GM18951 (cell line): ENCODE measurements at regions not wholly inside any gene's neighbourhood (a gene's known extent, or its start where the extent isn't known, plus 50 kb on each side); places are given as distances from the start of the nearest gene placed in this dataset.

Experiments used
- POLR2A ChIP-seq: IDR thresholded peaks from 4 replicates; pipeline ENCODE4 v1.6.1; 2011; ENCODE audit warnings: mild to moderate bottlenecking; ENCODE audit not compliant: insufficient read length, insufficient read depth; ENCODE audit errors: extremely low read depth
- in situ Hi-C: fragments of 300-500 bp; cut with MboI; formaldehyde crosslinking; loops from one replicate; pipeline ENCODE4 v1.12.0; 2022; ENCODE audit warnings: low sequenced_read_pairs, mixed read lengths, inconsistent platforms; ENCODE audit not compliant: unreplicated experiment

DNA sequence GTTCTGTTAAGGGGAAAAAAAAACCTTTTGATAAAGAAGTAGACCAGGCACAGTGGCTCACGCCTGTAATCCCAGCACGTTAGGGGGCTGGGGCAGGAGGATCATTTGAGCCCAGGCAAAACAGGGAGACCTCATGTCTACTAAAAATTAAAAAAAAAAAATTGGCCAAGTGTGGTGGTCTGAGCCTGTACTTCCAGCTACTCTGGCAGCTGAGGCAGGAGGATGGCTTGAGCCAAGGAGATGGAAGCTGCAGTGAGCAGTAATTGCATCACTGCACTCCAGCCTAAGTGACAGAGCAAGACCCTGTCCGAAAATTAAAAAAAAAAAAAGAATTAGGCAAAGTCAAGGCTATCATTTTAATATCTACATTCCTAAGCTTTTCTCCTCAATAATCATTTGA is 124.8 kb upstream of the CPM start:
- TF ChIP-seq POLR2A: no peak
- in situ Hi-C loops: no loop called here

DNA sequence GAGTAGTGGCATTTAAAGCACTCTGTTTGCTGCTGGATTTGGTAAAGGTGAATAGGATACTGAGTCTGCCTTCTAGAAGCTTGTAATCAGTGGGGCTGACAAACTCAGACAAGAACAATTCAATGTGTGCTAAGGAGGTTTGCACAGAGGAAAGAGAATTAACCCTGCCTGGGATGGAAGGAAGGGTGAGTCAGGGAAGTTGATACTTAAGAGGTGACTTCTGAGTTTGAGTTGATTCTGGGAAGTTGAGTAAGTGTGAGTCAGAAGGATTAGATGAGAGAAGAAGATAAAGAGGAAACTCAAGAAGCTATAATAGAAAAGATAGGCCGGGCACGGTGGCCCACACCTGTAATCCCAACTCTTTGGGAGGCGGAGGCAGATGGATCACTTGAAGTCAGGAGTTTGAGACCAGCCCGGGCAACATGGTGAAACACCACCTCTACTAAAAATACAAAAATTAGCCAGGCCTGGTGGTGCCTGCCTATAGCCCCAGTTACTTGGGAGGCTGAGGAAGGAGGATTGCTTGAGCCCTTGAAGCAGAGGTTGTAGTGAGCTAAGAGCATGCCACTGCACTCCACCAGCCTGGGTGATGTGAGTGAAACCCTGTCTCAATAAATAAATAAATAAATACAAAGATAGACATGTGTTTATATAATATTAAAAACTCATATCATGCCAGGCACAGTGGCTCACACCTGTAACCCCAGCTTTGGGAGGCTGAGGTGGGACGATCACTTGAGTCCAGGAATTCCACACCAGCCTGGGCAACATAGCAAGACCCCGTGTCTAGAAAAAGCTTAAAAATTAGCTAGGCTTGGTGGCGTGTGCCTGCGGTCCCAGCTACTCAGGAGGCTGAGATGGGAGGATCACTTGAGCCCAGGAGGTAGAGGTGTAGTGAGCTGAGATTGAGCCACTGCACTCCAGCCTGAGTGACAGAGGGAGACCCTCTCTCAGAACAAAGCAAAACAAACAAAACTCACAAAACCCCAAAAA is 126.8 kb upstream of the CPM start:
- in situ Hi-C loops: no loop called here
- no peak for TF ChIP-seq POLR2A

DNA sequence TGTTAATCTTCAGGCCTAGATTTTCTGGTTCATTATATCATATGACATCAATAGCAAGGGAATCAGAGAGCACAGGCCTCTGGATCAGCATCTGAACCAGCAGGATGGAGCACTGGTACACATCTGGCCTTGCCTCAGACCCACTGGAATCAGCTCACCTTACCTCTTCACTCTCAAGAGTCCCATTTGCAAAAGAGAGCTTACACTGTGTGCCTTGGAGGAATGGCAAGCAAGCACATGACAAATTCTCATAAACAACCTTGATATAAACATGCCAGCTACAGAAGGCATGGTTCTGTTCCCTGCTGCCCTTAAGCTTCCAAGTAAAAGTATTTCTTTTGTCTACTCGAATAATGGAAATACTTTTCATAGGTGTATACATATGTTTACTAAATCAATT is 128.6 kb upstream of the CPM start:
- in situ Hi-C loops: no loop called here

DNA sequence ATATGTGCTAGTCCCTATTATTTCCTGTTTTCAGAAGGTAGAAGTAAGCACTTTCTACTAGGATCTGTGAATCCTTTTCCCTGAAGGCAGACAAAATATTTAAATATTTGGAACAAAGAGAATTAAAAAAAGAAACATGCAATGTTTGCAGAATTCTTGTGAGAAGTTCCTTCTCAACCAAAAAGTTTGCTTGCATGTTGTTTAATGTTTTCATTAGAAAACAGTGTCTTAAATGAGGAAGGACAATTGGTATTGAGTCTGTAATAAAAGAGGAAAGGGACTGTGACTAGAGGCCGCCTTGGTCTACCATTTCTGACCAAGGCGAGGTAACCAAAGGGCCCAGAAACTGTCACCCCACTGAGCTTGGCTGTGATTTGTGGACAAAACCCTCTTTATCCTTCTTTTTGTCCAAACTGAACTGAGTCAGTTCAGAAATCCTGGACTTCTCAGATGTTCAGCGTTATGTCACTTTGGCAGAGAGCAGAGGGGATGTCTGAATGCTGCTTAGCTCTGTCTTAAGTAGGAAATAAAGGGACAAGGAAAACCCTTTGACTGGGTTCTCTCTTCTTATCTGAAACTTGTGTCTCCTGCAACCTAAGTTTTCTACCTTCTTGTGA is 129.8 kb upstream of the CPM start:
- in situ Hi-C loops: no loop called here
- TF ChIP-seq POLR2A: no peak

More for the DNA sequence above, 128.6 kb upstream of the CPM start:
- TF ChIP-seq POLR2A: no peak

DNA sequence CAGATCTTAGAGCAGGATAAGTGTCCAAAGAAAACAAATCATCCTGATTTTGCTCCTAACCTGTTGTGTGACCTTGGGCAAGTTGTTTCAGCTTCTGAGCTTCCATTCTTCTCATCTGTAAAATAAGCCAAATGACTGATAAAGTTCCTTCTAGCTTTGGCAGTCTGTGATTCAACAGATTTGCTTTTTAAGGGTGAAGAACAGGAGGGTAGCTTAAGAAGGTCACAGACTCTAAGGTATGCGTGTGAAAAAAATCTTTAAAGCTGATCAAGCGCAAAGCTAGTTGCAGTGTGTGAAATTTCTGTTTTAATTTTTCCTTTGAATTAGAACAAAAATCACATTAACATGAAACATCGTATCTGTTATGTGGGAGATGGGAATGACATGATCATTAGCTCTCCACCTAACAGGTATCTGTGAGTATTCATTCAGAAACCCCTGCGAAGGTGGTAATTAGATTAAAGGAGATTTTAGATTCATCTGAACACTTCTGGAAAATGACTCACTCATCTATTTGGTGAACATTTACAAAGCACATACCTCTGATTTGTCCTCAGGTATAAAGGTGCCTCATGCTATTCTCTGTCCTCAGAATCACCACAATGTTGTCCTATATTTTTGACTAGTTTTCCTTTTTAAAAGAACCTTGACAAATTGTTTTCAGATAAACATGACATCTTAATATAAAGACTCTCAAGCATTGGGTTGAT is 131.9 kb upstream of the CPM start:
- in situ Hi-C loops: no loop called here
- no peak for TF ChIP-seq POLR2A

DNA sequence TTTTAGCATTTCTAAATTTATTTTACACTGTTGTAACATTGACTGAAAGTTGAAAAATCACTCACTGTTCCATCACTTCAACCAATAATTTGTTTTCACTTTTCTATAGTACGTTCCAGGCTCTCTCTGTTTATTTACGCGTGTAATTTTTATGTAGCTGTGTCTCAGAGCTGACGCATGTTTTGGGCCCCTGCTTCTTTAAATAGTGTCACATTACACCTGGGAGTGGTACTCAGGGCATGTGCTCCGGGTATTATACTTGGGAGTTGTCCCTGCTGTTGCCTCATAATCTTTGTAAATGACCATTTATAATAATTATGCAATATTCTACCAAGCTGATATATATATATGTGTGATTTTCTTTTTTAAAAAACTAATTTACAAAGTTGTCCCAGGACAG is 132.8 kb upstream of the CPM start:
- in situ Hi-C loops: no loop called here
- no peak for TF ChIP-seq POLR2A

DNA sequence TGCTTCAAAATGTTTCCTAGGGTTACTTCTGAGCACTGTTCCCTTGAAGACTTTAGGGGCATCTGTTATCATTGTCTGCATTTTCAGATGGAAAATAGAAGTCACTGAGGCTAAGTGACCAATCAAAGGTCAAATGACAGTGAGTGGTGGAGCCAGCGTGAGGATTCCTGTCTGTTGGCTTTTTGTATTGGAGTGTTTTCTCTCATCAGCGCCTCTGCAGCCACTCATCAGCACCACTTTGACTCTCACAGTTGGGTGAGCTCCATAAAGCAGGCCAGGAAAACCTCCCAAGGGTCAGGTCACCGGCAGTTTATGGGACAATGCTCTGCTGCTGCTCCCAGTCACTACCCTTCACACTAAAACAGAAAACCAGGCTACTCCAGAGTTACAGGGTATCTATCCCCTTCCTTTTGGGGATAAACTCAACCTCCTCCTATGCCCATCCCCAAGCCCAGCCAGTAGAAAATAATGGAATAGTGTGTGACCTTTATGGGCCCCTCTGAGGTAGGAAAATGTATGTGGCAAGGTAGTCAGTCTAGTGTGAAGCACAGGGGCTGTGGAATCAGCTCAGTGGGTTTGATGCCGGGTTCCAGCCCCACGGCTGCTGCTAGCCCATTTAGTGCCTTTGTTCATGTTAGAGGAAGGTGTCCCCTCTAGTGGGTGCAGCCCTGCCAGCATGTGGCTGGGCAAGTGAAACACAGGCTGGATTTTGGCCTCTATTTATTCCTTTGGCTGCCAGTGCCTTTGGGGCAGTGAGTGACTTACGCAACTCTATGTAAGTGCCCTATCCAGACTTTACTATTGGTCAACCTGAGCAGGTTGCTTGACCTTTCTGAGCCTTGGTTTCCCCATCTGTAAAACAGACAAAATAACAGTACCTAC is 133.8 kb upstream of the CPM start:
- no peak for TF ChIP-seq POLR2A
- in situ Hi-C loops: no loop called here

DNA sequence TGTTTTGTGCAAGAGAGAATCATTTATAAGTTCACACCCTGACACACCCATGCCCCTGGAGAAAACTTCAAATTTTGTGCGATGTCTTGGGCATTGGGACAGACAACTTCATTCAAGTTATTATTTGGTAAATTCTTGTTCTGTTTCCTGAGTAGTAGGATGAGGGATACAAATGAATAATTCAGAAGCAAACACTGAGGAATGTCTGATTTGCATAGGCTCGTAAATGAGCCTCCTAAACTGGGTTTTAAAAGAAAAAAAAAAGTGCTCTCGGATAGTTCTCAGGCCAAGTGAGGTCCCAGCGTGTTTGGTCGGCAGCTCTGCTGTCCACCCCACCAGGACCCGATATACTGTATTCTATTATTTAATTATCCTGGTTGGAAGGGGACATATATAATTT is 134.7 kb upstream of the CPM start:
- no peak for TF ChIP-seq POLR2A
- in situ Hi-C loops: no loop called here

DNA sequence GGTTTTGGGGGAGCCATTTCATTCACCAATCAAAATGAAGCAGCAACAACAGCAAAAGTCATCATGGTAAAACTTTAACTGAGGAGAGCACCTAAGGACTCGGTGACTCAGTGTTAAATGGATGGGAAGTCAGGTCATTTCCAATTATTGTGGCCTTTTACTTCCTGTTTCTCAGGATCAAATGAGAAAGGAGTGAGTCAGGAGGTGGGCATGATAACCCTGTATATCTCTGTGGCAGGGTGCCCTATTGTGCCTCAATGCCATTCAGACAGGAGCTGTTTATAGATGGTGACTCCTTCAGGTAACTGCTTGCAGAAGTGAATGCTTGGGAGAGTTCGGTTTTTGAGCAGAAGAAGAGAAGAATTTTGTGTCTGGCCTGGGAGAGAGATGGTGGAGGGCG is 135.5 kb upstream of the CPM start:
- TF ChIP-seq POLR2A: no peak
- in situ Hi-C loops: no loop called here

DNA sequence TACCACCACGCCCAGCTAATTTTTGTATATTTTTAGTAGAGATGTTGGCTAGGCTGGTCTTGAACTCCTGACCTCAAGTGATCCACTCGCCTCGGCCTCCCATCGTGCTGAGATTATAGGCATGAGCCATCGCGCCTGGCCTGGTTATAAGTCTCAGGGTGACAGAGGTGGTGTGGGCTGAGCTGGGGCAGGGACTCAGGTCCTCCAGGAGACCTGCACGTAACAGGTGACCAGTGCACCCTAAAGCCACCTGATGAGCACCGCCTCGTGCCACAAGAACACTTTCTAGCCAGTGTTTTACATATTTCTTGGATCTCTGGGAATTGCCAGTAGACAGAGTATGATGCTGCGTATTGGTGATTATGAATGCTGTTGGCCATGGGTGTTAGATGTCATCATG is 136.5 kb upstream of the CPM start:
- in situ Hi-C loops: no loop called here
- no peak for TF ChIP-seq POLR2A

DNA sequence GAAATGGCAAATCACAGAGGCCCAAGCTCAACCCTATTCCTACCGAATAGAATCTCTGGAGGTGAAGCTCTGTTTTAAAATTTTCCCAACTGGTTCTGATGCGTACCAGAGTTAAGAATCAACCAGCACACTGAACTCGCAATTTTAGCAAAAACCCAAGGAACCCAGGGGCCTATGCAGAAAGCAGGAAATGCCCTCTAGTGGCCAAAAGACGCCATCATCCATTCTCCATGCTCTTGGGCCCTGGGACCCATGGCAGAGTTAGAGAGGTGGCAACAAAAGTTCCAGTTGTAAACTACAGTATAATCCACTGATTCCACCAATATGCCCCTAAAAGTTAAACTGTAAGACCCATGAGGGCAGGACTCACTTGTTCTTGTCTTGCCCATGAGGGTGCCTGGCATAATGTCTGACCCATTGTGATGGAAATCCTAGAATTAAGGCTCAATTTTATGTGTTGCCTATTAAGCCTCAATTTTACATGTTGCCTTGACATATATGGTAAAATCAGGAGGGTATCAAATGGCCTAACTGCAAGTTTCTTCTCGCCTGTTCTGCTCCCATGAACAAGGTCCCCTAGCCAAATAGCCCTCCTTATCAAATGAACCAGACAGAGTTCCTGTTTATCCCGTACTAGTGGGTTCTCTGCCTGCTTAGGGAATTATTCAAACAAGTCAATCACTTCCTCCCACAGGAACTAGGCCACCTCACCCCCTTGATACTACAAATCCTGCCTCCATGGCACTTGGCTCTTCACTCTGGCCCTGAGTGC is 137.5 kb upstream of the CPM start:
- TF ChIP-seq POLR2A: no peak
- in situ Hi-C loops: loop anchor here (10.0 kb wide), 1 partner anchor 206 kb away; no protein-coding TSS in a partner anchor

DNA sequence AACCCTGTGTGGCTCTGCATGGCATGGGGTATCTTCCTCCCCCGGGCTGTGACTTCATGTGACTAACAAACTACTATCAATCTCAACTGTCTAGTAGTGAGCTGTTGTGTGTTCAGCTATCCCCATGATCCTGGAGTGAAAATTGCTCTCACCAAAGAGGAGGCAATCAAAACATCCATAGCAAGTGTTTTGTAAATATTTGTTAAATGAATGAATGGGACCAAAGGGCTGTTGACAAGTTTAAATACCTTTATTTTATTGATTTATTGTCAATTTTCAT is 138.1 kb upstream of the CPM start:
- no peak for TF ChIP-seq POLR2A
- in situ Hi-C loops: loop anchor here (10.0 kb wide), 1 partner anchor 206 kb away; no protein-coding TSS in a partner anchor
